ENCODE measurements at regions not wholly inside any gene's neighbourhood (a gene's known extent, or its start where the extent isn't known, plus 50 kb on each side); places are given as distances from the start of the nearest gene placed in this dataset.

- Mint-ChIP-seq H3K27ac (no peak overlapping the region), H3K36me3 (ENCODE audit: low read depth) (no peaks in the 10 kb centered on the region), H3K4me1 (no peaks in the 10 kb centered on the region), H3K4me3 (no peak overlapping the region), H3K9me3 (peaks cover 15% of the 10 kb centered on the region), H3K27me3 (no peaks in the 10 kb centered on the region)
- ATAC-seq (ENCODE audit: low read depth) (no peak), DNase-seq (no peak)
- TF ChIP-seq, protein P1, sequence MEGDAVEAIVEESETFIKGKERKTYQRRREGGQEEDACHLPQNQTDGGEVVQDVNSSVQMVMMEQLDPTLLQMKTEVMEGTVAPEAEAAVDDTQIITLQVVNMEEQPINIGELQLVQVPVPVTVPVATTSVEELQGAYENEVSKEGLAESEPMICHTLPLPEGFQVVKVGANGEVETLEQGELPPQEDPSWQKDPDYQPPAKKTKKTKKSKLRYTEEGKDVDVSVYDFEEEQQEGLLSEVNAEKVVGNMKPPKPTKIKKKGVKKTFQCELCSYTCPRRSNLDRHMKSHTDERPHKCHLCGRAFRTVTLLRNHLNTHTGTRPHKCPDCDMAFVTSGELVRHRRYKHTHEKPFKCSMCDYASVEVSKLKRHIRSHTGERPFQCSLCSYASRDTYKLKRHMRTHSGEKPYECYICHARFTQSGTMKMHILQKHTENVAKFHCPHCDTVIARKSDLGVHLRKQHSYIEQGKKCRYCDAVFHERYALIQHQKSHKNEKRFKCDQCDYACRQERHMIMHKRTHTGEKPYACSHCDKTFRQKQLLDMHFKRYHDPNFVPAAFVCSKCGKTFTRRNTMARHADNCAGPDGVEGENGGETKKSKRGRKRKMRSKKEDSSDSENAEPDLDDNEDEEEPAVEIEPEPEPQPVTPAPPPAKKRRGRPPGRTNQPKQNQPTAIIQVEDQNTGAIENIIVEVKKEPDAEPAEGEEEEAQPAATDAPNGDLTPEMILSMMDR (IDR thresholded peaks at IDR 0.05), result no peak
- CTCF ChIA-PET, result no interaction called here
- POLR2A ChIA-PET, result no interaction called here
- intact Hi-C loops (cut with micrococcal nuclease), result no loop called here
Observed at GRCh38 chr16:63928421-63928820, 1193.4 kb downstream of the CDH11 start.

- H3K27me3 Mint-ChIP-seq, result no peaks in the 10 kb centered on the region
- no peak overlapping the region for H3K27ac Mint-ChIP-seq
- H3K9me3 Mint-ChIP-seq, result peaks cover 3% of the 10 kb centered on the region
- TF ChIP-seq, protein P1 (IDR thresholded peaks at IDR 0.05), result no peak
- ChIA-PET CTCF (no interaction called here), POLR2A (no interaction called here)
- no peaks in the 10 kb centered on the region for H3K4me1 Mint-ChIP-seq
- no peak for ATAC-seq (ENCODE audit: low read depth)
- H3K36me3 Mint-ChIP-seq (ENCODE audit: low read depth), result no peaks in the 10 kb centered on the region
- DNase-seq, result no peak
- H3K4me3 Mint-ChIP-seq, result no peak overlapping the region
- intact Hi-C loops (cut with micrococcal nuclease), result no loop called here
Observed at GRCh38 chr16:63925221-63925620, 1196.6 kb downstream of the CDH11 start.

DNA sequence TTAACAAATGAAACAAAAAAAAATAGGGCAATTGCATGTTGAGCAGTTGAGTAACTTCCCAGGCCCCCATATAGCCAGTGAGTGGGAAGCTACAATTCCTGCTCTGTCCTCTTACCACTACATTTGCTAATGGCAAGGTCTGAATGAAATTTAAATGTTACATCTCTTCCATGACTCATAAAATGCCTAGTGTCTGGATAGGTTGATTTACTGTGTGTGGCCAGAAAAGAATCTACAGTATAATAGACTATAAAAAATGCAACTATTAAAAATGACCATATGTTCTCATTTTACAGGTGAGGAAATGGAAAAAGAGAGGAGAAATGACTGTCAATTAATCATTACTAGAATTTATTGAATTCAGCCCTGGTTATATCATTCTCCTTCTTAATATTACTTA, 1199.3 kb downstream of the CDH11 start:
- Mint-ChIP-seq H3K36me3 (ENCODE audit: low read depth) (no peaks in the 10 kb centered on the region), H3K4me1 (no peaks in the 10 kb centered on the region), H3K4me3 (no peak overlapping the region), H3K9me3 (peaks cover 11% of the 10 kb centered on the region), H3K27ac (no peak overlapping the region), H3K27me3 (no peaks in the 10 kb centered on the region)
- CTCF ChIA-PET, result no interaction called here
- DNase-seq (no peak), ATAC-seq (ENCODE audit: low read depth) (no peak)
- TF ChIP-seq, protein P1 (IDR thresholded peaks at IDR 0.05), result no peak
- intact Hi-C loops (cut with micrococcal nuclease), result no loop called here
- POLR2A ChIA-PET, result no interaction called here

- ChIA-PET POLR2A (no interaction called here), CTCF (no interaction called here)
- no peaks in the 10 kb centered on the region for H3K27me3 Mint-ChIP-seq
- no peaks in the 10 kb centered on the region for H3K4me1 Mint-ChIP-seq
- DNase-seq, result no peak
- TF ChIP-seq, protein P1 (IDR thresholded peaks at IDR 0.05), result no peak
- no peak overlapping the region for H3K27ac Mint-ChIP-seq
- intact Hi-C loops (cut with micrococcal nuclease), result no loop called here
- peaks cover 14% of the 10 kb centered on the region for H3K9me3 Mint-ChIP-seq
- no peak for ATAC-seq (ENCODE audit: low read depth)
- H3K4me3 Mint-ChIP-seq, result no peak overlapping the region
- no peaks in the 10 kb centered on the region for H3K36me3 Mint-ChIP-seq (ENCODE audit: low read depth)
Observed at GRCh38 chr16:63921737-63922295, 1200.0 kb downstream of the CDH11 start.

GRCh38 chr16:63913290-63913689, 1208.6 kb downstream of the CDH11 start:
- TF ChIP-seq, protein P1 (IDR thresholded peaks at IDR 0.05), result no peak
- peaks cover 7% of the 10 kb centered on the region for H3K9me3 Mint-ChIP-seq
- CTCF ChIA-PET, result no interaction called here

More at GRCh38 chr16:63913290-63913689, 1208.6 kb downstream of the CDH11 start:
- H3K36me3 Mint-ChIP-seq (ENCODE audit: low read depth), result no peaks in the 10 kb centered on the region
- intact Hi-C loops (cut with micrococcal nuclease), result no loop called here
- no peak overlapping the region for H3K4me3 Mint-ChIP-seq
- no peak for ATAC-seq (ENCODE audit: low read depth)
- H3K27me3 Mint-ChIP-seq, result no peaks in the 10 kb centered on the region
- DNase-seq, result no peak
- H3K4me1 Mint-ChIP-seq, result no peaks in the 10 kb centered on the region
- POLR2A ChIA-PET, result no interaction called here
- H3K27ac Mint-ChIP-seq, result no peak overlapping the region

All from activated B cell treated with CpG ODN at 0.5 μM for 24 hours (primary cell).